ENCODE measurements at regions not wholly inside any gene's neighbourhood (a gene's known extent, or its start where the extent isn't known, plus 50 kb on each side); places are given as distances from the start of the nearest gene placed in this dataset.
"Not testable (repeated sequence)": the region's sequence is repeated elsewhere in the genome, so short reads cannot be mapped to it uniquely, and the experiment has no call there.

GRCh38 chr22:34403667-34404066, 483.4 kb upstream of the LARGE1 start:
- H3K4me3 ChIP-seq (ENCODE audit: low read depth, low read length), result no peak overlapping the region
- TF ChIP-seq CTCF (IDR thresholded peaks at IDR 0.05; ENCODE audit: borderline replicate concordance, insufficient read depth, low read depth, low read length), result no peak

GRCh38 chr22:34410111-34410510, 489.8 kb upstream of the LARGE1 start:
- TF ChIP-seq CTCF (IDR thresholded peaks at IDR 0.05; ENCODE audit: borderline replicate concordance, insufficient read depth, low read depth, low read length), result no peak
- H3K4me3 ChIP-seq (ENCODE audit: low read depth, low read length), result no peak overlapping the region

- H3K4me3 ChIP-seq (ENCODE audit: low read depth, low read length), result no peak overlapping the region
- TF ChIP-seq CTCF (IDR thresholded peaks at IDR 0.05; ENCODE audit: borderline replicate concordance, insufficient read depth, low read depth, low read length), result peak; percentile 81
Measured at GRCh38 chr22:34414467-34415440, 494.5 kb upstream of the LARGE1 start.

GRCh38 chr22:34416022-34416860, 496.0 kb upstream of the LARGE1 start:
- no peak overlapping the region for H3K4me3 ChIP-seq (ENCODE audit: low read depth, low read length)
- TF ChIP-seq CTCF (IDR thresholded peaks at IDR 0.05; ENCODE audit: borderline replicate concordance, insufficient read depth, low read depth, low read length), result no peak

DNA sequence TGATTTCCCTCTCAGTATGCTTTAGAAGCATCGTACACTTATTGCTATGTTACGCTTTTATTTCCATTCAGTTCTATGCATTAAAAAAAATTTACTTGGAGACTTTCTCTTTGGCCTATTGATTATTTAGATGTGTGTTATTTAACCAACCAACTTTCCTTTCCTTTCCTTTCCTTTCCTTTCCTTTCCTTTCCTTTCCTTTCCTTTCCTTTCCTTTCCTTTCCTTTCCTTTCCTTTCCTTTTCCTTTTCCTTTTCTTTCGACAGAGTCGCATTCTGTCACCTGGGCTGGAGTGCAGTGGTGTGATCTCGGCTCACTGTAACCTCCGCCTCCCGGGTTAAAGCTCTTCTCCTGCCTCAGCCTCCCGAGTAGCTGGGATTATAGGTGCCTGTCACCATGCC, 502.7 kb upstream of the LARGE1 start:
- not testable (repeated sequence) for H3K4me3 ChIP-seq (ENCODE audit: low read depth, low read length)

GRCh38 chr22:34427436-34427835, 507.2 kb upstream of the LARGE1 start:
- no peak for TF ChIP-seq CTCF (IDR thresholded peaks at IDR 0.05; ENCODE audit: borderline replicate concordance, insufficient read depth, low read depth, low read length)
- no peak overlapping the region for H3K4me3 ChIP-seq (ENCODE audit: low read depth, low read length)

DNA sequence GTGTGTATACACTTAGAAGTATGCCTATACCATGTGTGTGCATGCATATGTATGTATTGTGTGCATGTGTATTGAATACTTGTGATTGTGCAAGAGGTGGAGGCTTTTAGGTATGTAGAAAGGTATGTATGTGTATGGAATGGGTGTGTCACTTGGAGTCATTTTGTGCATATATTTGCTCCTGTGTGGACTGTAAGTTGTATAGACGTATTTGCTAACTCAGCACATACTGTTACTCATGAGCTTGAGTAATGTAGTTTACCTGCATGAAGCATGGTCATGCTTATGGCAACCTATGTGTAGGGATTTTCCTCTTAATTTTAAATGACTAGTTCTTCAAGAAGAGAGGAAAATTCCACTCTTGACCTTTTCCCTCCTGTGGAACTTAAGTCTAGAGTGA, 507.6 kb upstream of the LARGE1 start:
- no peak overlapping the region for H3K4me3 ChIP-seq (ENCODE audit: low read depth, low read length)
- no peak for TF ChIP-seq CTCF (IDR thresholded peaks at IDR 0.05; ENCODE audit: borderline replicate concordance, insufficient read depth, low read depth, low read length)

All from GM12875 (cell line).